Hepatocyte (in vitro differentiated cells): ENCODE measurements at regions not wholly inside any gene's neighbourhood (a gene's known extent, or its start where the extent isn't known, plus 50 kb on each side); places are given as distances from the start of the nearest gene placed in this dataset.

Source experiments
- DNase-seq: peaks from one replicate; pipeline ENCODE4 v3.0.0-alpha.2; 2016; ENCODE audit warnings: low spot score
- H2AFZ ChIP-seq: fragments of 200-600 bp; sonication (generic); 2 replicates; pipeline ENCODE4 v1.6.0; 2016; ENCODE audit warnings: antibody characterized with exemption, mild to moderate bottlenecking
- H3K27ac ChIP-seq: fragments of 200-600 bp; sonication (generic); 2 replicates; pipeline ENCODE4 v1.5.1; 2016; ENCODE audit warnings: mild to moderate bottlenecking
- H3K27me3 ChIP-seq: fragments of 200-600 bp; sonication (generic); 2 replicates; pipeline ENCODE4 v1.6.1; 2016
- H3K36me3 ChIP-seq: fragments of 200-600 bp; sonication (generic); replicated peaks from 2 replicates; pipeline ENCODE4 v1.5.1; 2016; ENCODE audit warnings: low read depth; ENCODE audit not compliant: insufficient read depth
- H3K4me1 ChIP-seq: fragments of 200-600 bp; sonication (generic); 2 replicates; pipeline ENCODE4 v1.5.1; 2016; ENCODE audit warnings: mild to moderate bottlenecking, moderate library complexity; ENCODE audit not compliant: insufficient read depth
- H3K4me2 ChIP-seq: fragments of 200-600 bp; sonication (generic); 2 replicates; pipeline ENCODE4 v1.6.0; 2016
- H3K4me3 ChIP-seq: fragments of 200-600 bp; sonication (generic); 2 replicates; pipeline ENCODE4 v1.5.1; 2016; ENCODE audit warnings: mild to moderate bottlenecking
- H3K79me2 ChIP-seq: fragments of 200-600 bp; sonication (generic); 2 replicates; pipeline ENCODE4 v1.6.0; 2017; ENCODE audit warnings: mild to moderate bottlenecking
- H3K9me2 ChIP-seq: fragments of 200-600 bp; sonication (generic); replicated peaks from 2 replicates; pipeline ENCODE4 v1.6.0; 2017; ENCODE audit warnings: mild to moderate bottlenecking; ENCODE audit not compliant: insufficient read depth
- H3K9me3 ChIP-seq: fragments of 200-600 bp; sonication (generic); 2 replicates; pipeline ENCODE4 v1.5.1; 2016; ENCODE audit warnings: low read depth, mild to moderate bottlenecking
- H4K20me1 ChIP-seq: fragments of 200-600 bp; sonication (generic); 2 replicates; pipeline ENCODE4 v1.6.0; 2016; ENCODE audit warnings: mild to moderate bottlenecking; ENCODE audit not compliant: insufficient read depth, poor library complexity, severe bottlenecking
- CTCF ChIP-seq: fragments of 200-600 bp; sonication (generic); IDR thresholded peaks from 2 replicates; pipeline ENCODE4 v1.5.1; 2016; ENCODE audit warnings: antibody characterized with exemption, mild to moderate bottlenecking; ENCODE audit not compliant: poor library complexity
- EZH2 ChIP-seq: fragments of 200-600 bp; sonication (generic); IDR thresholded peaks from 2 replicates; pipeline ENCODE4 v1.6.1; 2016; ENCODE audit warnings: antibody characterized with exemption, mild to moderate bottlenecking, borderline replicate concordance
- EZH2phosphoT487 ChIP-seq: fragments of 200-600 bp; sonication (generic); IDR thresholded peaks from one replicate; pipeline ENCODE4 v1.6.1; 2018; ENCODE audit warnings: antibody characterized with exemption, mild to moderate bottlenecking, low read depth, moderate library complexity; ENCODE audit not compliant: unreplicated experiment, severe bottlenecking
- WGBS: methylation state at CpG from one replicate; pipeline ENCODE4 v1.1.6; 2016; ENCODE audit warnings: low lambda C conversion rate; ENCODE audit errors: missing lambda C conversion rate; 5-methylcytosine and 5-hydroxymethylcytosine counted together

DNA sequence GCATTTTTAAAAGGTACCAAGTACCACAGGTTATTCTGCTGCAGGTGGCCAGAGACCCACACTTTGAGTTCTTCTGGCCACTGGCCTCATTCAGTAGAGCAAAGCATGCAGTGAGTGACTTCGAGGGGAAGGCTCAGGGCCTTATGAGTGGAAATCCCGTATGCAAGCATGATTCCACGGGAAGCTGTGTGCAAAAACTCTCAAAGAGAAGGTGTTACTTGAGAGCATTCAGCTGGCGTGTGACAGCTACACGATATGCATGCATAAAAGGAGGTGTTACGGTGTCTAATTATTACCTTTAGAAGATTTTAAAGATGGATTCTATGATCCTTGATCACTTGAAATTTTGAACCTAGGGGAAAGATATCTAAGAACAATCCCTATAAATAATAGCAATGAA is 160.3 kb downstream of the ENC1 start:
- no peaks in the 10 kb centered on the region for H3K9me3 ChIP-seq
- H3K27ac ChIP-seq: no peak overlapping the region
- no peaks in the 10 kb centered on the region for H3K79me2 ChIP-seq
- 63% methylated on average over 6 of the region's 6 CpGs for WGBS
- H3K36me3 ChIP-seq: no peaks in the 10 kb centered on the region
- H2AFZ ChIP-seq: no peak overlapping the region
- H3K4me1 ChIP-seq: no peaks in the 10 kb centered on the region
- H3K9me2 ChIP-seq: no peaks in the 10 kb centered on the region
- TF ChIP-seq EZH2phosphoT487 (no peak), CTCF (no peak), EZH2 (no peak)
- no peaks in the 10 kb centered on the region for H4K20me1 ChIP-seq
- DNase-seq: no peak
- no peaks in the 10 kb centered on the region for H3K27me3 ChIP-seq
- no peak overlapping the region for H3K4me2 ChIP-seq
- no peak overlapping the region for H3K4me3 ChIP-seq

GRCh38 chr5:74478328-74478727 is 162.2 kb downstream of the ENC1 start:
- Histone ChIP-seq H2AFZ (no peak overlapping the region), H3K4me3 (no peak overlapping the region), H3K79me2 (no peaks in the 10 kb centered on the region), H3K36me3 (no peaks in the 10 kb centered on the region), H3K27me3 (no peaks in the 10 kb centered on the region), H4K20me1 (no peaks in the 10 kb centered on the region), H3K4me1 (no peaks in the 10 kb centered on the region), H3K4me2 (no peak overlapping the region), H3K9me2 (no peaks in the 10 kb centered on the region), H3K27ac (no peak overlapping the region), H3K9me3 (no peaks in the 10 kb centered on the region)
- no peak for DNase-seq
- TF ChIP-seq CTCF: no peak
- no peak for TF ChIP-seq EZH2
- no peak for TF ChIP-seq EZH2phosphoT487
- 89% methylated on average over 5 of the region's 5 CpGs for WGBS

DNA sequence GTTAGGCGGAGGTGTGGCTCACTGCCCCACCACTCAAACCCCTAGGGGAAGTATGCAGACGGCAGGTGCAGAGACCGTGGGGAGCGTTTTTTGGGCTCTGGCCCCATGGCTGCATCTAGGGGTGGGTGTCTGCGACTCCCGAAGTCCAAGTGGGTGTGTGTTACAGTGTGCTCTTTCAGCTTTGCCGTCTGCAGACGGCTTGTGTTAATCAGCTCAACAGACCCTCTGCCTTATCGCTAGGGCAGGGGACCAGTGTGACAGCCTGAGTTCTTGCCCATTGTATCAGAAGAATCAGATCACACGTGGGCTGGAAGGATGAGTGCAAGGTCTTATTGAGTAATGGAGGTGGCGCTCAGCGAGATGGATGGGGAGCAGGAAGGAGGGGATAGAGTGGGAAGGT is 162.8 kb downstream of the ENC1 start:
- Histone ChIP-seq H4K20me1 (no peaks in the 10 kb centered on the region), H2AFZ (no peak overlapping the region), H3K4me3 (no peak overlapping the region), H3K36me3 (no peaks in the 10 kb centered on the region), H3K27me3 (no peaks in the 10 kb centered on the region), H3K27ac (no peak overlapping the region), H3K4me1 (no peaks in the 10 kb centered on the region), H3K9me2 (no peaks in the 10 kb centered on the region), H3K4me2 (no peak overlapping the region), H3K79me2 (no peaks in the 10 kb centered on the region), H3K9me3 (no peaks in the 10 kb centered on the region)
- 85% methylated on average over 12 of the region's 12 CpGs for WGBS
- TF ChIP-seq EZH2 (no peak), EZH2phosphoT487 (no peak), CTCF (no peak)
- no peak for DNase-seq
